Endothelial cell of umbilical vein (primary cell): ENCODE measurements at regions not wholly inside any gene's neighbourhood (a gene's known extent, or its start where the extent isn't known, plus 50 kb on each side); places are given as distances from the start of the nearest gene placed in this dataset.

Source experiments
- EZH2 ChIP-seq: IDR thresholded peaks from 2 replicates; pipeline ENCODE4 v1.6.1; 2012; ENCODE audit warnings: borderline replicate concordance, low read depth, mild to moderate bottlenecking, moderate library complexity, low read length, inconsistent platforms; ENCODE audit not compliant: severe bottlenecking
- FOS ChIP-seq: IDR thresholded peaks from 2 replicates; pipeline ENCODE4 v1.6.1; 2011; ENCODE audit warnings: mild to moderate bottlenecking, low read length, moderate library complexity, borderline replicate concordance; ENCODE audit not compliant: insufficient read depth
- GATA2 ChIP-seq: IDR thresholded peaks from 2 replicates; pipeline ENCODE4 v1.7.0; 2011; ENCODE audit warnings: low read depth, mild to moderate bottlenecking, moderate library complexity, mixed read lengths, low read length; ENCODE audit not compliant: insufficient read length, insufficient read depth
- JUN ChIP-seq: IDR thresholded peaks from 2 replicates; pipeline ENCODE4 v1.6.1; 2011; ENCODE audit warnings: borderline replicate concordance, low read depth; ENCODE audit not compliant: insufficient read length, insufficient read depth
- MYC ChIP-seq: IDR thresholded peaks from one replicate; pipeline ENCODE4 v1.6.1; 2011; ENCODE audit warnings: mild to moderate bottlenecking, low read depth, low read length
- POLR2A ChIP-seq: IDR thresholded peaks from 2 replicates; pipeline ENCODE4 v1.6.1; 2012; ENCODE audit warnings: low read depth, mild to moderate bottlenecking, control low read depth, low read length
- POLR2AphosphoS5 ChIP-seq: IDR thresholded peaks from 2 replicates; pipeline ENCODE4 v1.6.1; 2012; ENCODE audit warnings: low read depth, mild to moderate bottlenecking, control low read depth, low read length, moderate library complexity; ENCODE audit not compliant: insufficient read depth
- TF ChIP-seq, protein P1 (sequence below), 2 donors: IDR thresholded peaks; 1 replicate in 1 of 2; 2 replicates in 1 of 2; pipeline ENCODE4 v1.5.1; 2011; ENCODE audit warnings: low read length in 2 of 2, mild to moderate bottlenecking in 2 of 2, moderate library complexity in 2 of 2, control low read depth in 1 of 2, inconsistent platforms in 1 of 2, low read depth in 1 of 2; ENCODE audit not compliant: insufficient read depth in 1 of 2; ENCODE audit errors: extremely low read depth in 1 of 2
- TF ChIP-seq, protein P2 (sequence below): IDR thresholded peaks from 2 replicates; pipeline ENCODE4 v1.6.1; 2011; ENCODE audit not compliant: insufficient read depth, insufficient read length

DNA sequence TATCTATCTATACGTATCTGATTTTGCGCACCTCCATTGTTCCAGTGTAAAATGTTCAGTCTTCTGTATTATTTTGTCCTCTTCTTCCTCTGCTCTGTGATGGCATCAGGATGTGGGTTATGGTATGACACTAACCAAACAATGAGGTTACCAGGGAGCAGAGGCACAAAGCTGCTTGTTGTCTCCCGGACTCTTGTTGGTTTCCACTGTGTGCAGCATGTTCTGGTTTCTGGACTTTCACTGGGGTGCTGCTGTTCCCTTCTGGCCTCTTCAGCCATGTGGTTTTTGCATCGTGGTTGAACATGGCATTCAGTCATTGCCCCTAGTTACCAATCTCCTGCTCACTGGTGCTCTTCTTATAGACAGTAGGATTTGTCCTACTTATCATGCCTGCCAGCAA, 665.9 kb downstream of the CBLN2 start:
- TF ChIP-seq, protein P1, sequence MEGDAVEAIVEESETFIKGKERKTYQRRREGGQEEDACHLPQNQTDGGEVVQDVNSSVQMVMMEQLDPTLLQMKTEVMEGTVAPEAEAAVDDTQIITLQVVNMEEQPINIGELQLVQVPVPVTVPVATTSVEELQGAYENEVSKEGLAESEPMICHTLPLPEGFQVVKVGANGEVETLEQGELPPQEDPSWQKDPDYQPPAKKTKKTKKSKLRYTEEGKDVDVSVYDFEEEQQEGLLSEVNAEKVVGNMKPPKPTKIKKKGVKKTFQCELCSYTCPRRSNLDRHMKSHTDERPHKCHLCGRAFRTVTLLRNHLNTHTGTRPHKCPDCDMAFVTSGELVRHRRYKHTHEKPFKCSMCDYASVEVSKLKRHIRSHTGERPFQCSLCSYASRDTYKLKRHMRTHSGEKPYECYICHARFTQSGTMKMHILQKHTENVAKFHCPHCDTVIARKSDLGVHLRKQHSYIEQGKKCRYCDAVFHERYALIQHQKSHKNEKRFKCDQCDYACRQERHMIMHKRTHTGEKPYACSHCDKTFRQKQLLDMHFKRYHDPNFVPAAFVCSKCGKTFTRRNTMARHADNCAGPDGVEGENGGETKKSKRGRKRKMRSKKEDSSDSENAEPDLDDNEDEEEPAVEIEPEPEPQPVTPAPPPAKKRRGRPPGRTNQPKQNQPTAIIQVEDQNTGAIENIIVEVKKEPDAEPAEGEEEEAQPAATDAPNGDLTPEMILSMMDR (IDR thresholded peaks at IDR 0.05; ENCODE audit: extremely low read depth in 1 of 2, insufficient read depth in 1 of 2, low read depth in 1 of 2, low read length in 2 of 2), result no peak
- no peak for TF ChIP-seq POLR2A
- TF ChIP-seq, protein P2, sequence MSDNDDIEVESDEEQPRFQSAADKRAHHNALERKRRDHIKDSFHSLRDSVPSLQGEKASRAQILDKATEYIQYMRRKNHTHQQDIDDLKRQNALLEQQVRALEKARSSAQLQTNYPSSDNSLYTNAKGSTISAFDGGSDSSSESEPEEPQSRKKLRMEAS, result no peak
- no peak for TF ChIP-seq JUN
- TF ChIP-seq MYC, result no peak
- no peak for TF ChIP-seq POLR2AphosphoS5
- TF ChIP-seq GATA2, result no peak
- no peak for TF ChIP-seq EZH2
- no peak for TF ChIP-seq FOS
